ENCODE measurements at regions not wholly inside any gene's neighbourhood (a gene's known extent, or its start where the extent isn't known, plus 50 kb on each side); places are given as distances from the start of the nearest gene placed in this dataset.

DNA sequence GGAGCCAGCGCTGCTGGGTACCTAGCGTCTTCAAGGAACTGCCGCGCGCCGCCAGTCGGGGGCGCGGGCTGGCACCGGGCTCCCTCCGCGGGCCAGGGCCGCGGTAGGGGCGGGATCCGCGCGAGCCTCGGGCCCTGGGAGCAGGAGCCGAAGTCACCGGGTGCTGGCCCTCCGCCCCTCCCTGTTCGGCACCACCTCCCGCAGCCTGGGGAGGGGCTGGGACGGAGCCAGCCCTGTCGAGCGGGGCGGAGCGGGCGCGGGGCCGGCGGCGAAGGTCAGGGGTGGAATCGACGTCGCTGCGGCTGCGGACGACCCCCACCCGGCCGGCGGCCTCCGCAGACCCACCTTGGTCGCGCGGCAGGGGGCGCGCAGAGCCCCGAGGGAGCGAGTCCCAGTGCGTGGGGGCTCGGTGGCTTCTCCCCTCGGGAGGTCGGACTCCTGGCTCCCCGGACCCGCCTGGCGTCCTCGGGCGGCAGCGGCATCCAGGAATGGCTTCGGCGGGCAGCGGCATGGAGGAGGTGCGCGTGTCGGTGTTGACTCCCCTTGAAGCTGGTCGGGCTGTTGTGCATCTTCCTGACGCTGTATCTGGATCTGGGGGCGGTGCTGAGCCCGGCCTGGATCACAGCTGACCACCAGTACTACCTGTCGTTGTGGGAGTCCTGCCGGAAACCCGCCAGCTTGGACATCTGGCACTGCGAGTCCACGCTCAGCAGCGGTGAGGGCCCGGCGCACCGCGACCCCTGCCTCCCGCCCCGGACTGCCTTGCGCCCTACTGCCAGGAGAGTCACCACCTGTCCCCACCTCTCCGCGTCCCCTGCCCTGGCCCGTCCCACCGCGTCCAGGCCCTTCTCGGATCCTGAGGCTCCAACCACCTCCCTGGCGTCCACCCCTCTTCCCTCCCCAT lies 50.5 kb upstream of the FAM47C start:
- TF ChIP-seq, protein P1, sequence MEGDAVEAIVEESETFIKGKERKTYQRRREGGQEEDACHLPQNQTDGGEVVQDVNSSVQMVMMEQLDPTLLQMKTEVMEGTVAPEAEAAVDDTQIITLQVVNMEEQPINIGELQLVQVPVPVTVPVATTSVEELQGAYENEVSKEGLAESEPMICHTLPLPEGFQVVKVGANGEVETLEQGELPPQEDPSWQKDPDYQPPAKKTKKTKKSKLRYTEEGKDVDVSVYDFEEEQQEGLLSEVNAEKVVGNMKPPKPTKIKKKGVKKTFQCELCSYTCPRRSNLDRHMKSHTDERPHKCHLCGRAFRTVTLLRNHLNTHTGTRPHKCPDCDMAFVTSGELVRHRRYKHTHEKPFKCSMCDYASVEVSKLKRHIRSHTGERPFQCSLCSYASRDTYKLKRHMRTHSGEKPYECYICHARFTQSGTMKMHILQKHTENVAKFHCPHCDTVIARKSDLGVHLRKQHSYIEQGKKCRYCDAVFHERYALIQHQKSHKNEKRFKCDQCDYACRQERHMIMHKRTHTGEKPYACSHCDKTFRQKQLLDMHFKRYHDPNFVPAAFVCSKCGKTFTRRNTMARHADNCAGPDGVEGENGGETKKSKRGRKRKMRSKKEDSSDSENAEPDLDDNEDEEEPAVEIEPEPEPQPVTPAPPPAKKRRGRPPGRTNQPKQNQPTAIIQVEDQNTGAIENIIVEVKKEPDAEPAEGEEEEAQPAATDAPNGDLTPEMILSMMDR (conservative IDR thresholded peaks at IDR 0.05; ENCODE audit: low read depth in 2 of 2), result peak in 1 of 2 experiments; percentile 28; a peak in 1 of 4 replicates
- TF ChIP-seq, protein P2, sequence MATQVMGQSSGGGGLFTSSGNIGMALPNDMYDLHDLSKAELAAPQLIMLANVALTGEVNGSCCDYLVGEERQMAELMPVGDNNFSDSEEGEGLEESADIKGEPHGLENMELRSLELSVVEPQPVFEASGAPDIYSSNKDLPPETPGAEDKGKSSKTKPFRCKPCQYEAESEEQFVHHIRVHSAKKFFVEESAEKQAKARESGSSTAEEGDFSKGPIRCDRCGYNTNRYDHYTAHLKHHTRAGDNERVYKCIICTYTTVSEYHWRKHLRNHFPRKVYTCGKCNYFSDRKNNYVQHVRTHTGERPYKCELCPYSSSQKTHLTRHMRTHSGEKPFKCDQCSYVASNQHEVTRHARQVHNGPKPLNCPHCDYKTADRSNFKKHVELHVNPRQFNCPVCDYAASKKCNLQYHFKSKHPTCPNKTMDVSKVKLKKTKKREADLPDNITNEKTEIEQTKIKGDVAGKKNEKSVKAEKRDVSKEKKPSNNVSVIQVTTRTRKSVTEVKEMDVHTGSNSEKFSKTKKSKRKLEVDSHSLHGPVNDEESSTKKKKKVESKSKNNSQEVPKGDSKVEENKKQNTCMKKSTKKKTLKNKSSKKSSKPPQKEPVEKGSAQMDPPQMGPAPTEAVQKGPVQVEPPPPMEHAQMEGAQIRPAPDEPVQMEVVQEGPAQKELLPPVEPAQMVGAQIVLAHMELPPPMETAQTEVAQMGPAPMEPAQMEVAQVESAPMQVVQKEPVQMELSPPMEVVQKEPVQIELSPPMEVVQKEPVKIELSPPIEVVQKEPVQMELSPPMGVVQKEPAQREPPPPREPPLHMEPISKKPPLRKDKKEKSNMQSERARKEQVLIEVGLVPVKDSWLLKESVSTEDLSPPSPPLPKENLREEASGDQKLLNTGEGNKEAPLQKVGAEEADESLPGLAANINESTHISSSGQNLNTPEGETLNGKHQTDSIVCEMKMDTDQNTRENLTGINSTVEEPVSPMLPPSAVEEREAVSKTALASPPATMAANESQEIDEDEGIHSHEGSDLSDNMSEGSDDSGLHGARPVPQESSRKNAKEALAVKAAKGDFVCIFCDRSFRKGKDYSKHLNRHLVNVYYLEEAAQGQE (IDR thresholded peaks at IDR 0.05; ENCODE audit: unreplicated experiment), result no peak
- TF ChIP-seq POLR2AphosphoS5 (IDR thresholded peaks at IDR 0.05; ENCODE audit: low read depth) (no peak), EZH2 (IDR thresholded peaks at IDR 0.05; ENCODE audit: low read depth, unreplicated experiment) (no peak), EZH2phosphoT487 (IDR thresholded peaks at IDR 0.05; ENCODE audit: unreplicated experiment) (no peak), CREB1 (CRISPR knock-in tag; IDR thresholded peaks at IDR 0.05; ENCODE audit: low read depth) (no peak)
